ENCODE measurements at regions not wholly inside any gene's neighbourhood (a gene's known extent, or its start where the extent isn't known, plus 50 kb on each side); places are given as distances from the start of the nearest gene placed in this dataset.

DNA sequence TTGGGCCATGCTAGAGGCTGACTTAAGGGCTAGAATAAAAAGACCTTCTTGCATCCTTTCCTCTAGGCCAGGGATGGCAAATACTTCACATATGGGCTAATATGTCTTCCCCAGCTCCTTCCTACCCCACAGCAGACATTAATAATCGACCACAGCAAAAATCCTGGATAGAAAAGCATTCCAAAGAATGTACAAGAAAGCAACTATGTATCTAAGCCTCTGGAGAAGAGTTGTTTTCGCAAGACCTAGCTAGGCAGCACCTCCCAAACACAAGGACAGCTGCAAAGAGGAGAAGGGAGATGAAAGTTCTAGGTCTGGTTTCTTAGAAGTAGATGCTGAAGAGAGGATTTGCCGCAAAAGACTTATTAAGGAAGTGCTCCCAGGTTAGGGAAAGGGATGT, 372.6 kb downstream of the SLC4A3 start:
- ATAC-seq (no peak), DNase-seq (ENCODE audit: low spot score) (no peak), FAIRE-seq (no peak)
- no peak overlapping the region for H3K4me3 ChIP-seq (replicated peaks in 1 of 3; ENCODE audit: insufficient read depth in 1 of 3, low read depth in 2 of 3, low read length in 3 of 3)
- BruUV-seq (replicated peaks) = no TSS peak
- POLR2A ChIA-PET = no interaction called here
- CTCF ChIA-PET (ENCODE audit: low intra/inter-chr PET ratio, low total read pairs) = no interaction called here
- no peaks in the 10 kb centered on the region for H3K9me3 ChIP-seq (ENCODE audit: low read length)
- H4K20me1 ChIP-seq (ENCODE audit: insufficient read depth, low read length) = no peaks in the 10 kb centered on the region
- H3K27me3 ChIP-seq (ENCODE audit: control insufficient read depth in 1 of 2, insufficient read depth in 2 of 2, low read length in 2 of 2) = peaks cover 0 to 21% of the 10 kb centered on the region in 2 experiments; a peak in 2 of 5 replicates
- H3K4me1 ChIP-seq (ENCODE audit: insufficient read depth, low read length) = no peaks in the 10 kb centered on the region
- intact Hi-C loops (cut with micrococcal nuclease; ENCODE audit: unreplicated experiment) (no loop called here), in situ Hi-C loops (cut with HindIII; ENCODE audit: extremely low pct_ligation_motif_present, low pct_unique_long_range_greater_than_20kb) (no loop called here)
- H3K79me2 ChIP-seq (ENCODE audit: insufficient read depth, low read length) = no peaks in the 10 kb centered on the region
- H3K4me2 ChIP-seq (ENCODE audit: low read depth, low read length) = no peak overlapping the region
- H3K9ac ChIP-seq (ENCODE audit: insufficient read depth, low read depth, low read length) = no peak overlapping the region
- 0% methylated on average over 3 of the region's 3 CpGs for WGBS (ENCODE audit: low lambda C conversion rate)
- no peaks in the 10 kb centered on the region for H3K36me3 ChIP-seq (replicated peaks in 1 of 2; ENCODE audit: control insufficient read depth in 1 of 2, insufficient read depth in 2 of 2, low read length in 2 of 2)
- no peak overlapping the region for H3K27ac ChIP-seq (ENCODE audit: extremely low read length, insufficient read depth, low read length)
- no peak overlapping the region for H2AFZ ChIP-seq (ENCODE audit: low read length)
- TF ChIP-seq GZF1 (CRISPR knock-in tag; IDR thresholded peaks at IDR 0.05) (no peak), TRIM24 (CRISPR knock-in tag; IDR thresholded peaks at IDR 0.05) (no peak), HNF4A (CRISPR knock-in tag; IDR thresholded peaks at IDR 0.05) (no peak), ZBTB7B (CRISPR knock-in tag; IDR thresholded peaks at IDR 0.05) (no peak)
- TF ChIP-seq, protein P1, sequence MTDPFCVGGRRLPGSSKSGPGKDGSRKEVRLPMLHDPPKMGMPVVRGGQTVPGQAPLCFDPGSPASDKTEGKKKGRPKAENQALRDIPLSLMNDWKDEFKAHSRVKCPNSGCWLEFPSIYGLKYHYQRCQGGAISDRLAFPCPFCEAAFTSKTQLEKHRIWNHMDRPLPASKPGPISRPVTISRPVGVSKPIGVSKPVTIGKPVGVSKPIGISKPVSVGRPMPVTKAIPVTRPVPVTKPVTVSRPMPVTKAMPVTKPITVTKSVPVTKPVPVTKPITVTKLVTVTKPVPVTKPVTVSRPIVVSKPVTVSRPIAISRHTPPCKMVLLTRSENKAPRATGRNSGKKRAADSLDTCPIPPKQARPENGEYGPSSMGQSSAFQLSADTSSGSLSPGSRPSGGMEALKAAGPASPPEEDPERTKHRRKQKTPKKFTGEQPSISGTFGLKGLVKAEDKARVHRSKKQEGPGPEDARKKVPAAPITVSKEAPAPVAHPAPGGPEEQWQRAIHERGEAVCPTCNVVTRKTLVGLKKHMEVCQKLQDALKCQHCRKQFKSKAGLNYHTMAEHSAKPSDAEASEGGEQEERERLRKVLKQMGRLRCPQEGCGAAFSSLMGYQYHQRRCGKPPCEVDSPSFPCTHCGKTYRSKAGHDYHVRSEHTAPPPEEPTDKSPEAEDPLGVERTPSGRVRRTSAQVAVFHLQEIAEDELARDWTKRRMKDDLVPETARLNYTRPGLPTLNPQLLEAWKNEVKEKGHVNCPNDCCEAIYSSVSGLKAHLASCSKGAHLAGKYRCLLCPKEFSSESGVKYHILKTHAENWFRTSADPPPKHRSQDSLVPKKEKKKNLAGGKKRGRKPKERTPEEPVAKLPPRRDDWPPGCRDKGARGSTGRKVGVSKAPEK (CRISPR knock-in tag; IDR thresholded peaks at IDR 0.05; ENCODE audit: borderline replicate concordance) = no peak
- TF ChIP-seq, protein P2, sequence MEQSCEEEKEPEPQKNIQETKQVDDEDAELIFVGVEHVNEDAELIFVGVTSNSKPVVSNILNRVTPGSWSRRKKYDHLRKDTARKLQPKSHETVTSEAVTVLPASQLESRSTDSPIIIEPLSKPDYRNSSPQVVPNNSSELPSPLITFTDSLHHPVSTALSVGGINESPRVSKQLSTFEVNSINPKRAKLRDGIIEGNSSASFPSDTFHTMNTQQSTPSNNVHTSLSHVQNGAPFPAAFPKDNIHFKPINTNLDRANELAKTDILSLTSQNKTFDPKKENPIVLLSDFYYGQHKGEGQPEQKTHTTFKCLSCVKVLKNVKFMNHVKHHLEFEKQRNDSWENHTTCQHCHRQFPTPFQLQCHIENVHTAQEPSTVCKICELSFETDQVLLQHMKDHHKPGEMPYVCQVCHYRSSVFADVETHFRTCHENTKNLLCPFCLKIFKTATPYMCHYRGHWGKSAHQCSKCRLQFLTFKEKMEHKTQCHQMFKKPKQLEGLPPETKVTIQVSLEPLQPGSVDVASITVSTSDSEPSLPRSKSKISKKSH (CRISPR knock-in tag; IDR thresholded peaks at IDR 0.05; ENCODE audit: borderline replicate concordance) = no peak
- TF ChIP-seq, protein P3, sequence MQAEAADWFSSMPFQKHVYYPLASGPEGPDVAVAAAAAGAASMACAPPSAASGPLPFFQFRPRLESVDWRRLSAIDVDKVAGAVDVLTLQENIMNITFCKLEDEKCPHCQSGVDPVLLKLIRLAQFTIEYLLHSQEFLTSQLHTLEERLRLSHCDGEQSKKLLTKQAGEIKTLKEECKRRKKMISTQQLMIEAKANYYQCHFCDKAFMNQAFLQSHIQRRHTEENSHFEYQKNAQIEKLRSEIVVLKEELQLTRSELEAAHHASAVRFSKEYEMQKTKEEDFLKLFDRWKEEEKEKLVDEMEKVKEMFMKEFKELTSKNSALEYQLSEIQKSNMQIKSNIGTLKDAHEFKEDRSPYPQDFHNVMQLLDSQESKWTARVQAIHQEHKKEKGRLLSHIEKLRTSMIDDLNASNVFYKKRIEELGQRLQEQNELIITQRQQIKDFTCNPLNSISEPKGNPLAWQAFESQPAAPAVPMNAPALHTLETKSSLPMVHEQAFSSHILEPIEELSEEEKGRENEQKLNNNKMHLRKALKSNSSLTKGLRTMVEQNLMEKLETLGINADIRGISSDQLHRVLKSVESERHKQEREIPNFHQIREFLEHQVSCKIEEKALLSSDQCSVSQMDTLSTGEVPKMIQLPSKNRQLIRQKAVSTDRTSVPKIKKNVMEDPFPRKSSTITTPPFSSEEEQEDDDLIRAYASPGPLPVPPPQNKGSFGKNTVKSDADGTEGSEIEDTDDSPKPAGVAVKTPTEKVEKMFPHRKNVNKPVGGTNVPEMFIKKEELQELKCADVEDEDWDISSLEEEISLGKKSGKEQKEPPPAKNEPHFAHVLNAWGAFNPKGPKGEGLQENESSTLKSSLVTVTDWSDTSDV (CRISPR knock-in tag; IDR thresholded peaks at IDR 0.05) = no peak
- TF ChIP-seq, protein P4, sequence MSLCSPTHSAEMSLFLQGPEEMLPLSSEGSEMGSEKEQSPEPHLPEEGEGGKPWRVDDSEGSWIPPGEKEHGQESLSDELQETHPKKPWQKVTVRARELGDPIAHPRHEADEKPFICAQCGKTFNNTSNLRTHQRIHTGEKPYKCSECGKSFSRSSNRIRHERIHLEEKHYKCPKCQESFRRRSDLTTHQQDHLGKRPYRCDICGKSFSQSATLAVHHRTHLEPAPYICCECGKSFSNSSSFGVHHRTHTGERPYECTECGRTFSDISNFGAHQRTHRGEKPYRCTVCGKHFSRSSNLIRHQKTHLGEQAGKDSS (CRISPR knock-in tag; IDR thresholded peaks at IDR 0.05; ENCODE audit: borderline replicate concordance, low read depth) = no peak
